ENCODE measurements at regions not wholly inside any gene's neighbourhood (a gene's known extent, or its start where the extent isn't known, plus 50 kb on each side); places are given as distances from the start of the nearest gene placed in this dataset.

DNA sequence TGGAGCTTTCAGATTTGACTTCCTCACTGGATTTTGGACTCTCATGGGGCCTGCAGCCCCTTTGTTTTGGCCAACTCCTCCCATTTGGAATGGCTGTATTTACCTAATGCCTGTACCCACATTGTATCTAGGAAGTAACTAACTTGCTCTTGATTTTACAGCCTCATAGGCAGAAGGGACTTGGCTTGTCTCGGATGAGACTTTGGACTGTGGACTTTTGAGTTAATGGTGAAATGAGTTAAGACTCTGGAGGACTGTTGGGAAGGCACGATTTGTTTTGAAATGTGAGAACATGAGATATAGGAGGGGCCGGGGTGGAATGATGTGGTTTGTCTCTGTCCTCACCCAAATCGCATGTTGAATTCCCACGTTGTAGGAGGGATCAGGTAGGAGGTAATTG is 233.4 kb upstream of the GALNT5 start:
- TF ChIP-seq, protein P1, sequence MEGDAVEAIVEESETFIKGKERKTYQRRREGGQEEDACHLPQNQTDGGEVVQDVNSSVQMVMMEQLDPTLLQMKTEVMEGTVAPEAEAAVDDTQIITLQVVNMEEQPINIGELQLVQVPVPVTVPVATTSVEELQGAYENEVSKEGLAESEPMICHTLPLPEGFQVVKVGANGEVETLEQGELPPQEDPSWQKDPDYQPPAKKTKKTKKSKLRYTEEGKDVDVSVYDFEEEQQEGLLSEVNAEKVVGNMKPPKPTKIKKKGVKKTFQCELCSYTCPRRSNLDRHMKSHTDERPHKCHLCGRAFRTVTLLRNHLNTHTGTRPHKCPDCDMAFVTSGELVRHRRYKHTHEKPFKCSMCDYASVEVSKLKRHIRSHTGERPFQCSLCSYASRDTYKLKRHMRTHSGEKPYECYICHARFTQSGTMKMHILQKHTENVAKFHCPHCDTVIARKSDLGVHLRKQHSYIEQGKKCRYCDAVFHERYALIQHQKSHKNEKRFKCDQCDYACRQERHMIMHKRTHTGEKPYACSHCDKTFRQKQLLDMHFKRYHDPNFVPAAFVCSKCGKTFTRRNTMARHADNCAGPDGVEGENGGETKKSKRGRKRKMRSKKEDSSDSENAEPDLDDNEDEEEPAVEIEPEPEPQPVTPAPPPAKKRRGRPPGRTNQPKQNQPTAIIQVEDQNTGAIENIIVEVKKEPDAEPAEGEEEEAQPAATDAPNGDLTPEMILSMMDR (IDR thresholded peaks at IDR 0.05; ENCODE audit: low read depth, low read length, poor library complexity, severe bottlenecking) = no peak
- TF ChIP-seq EZH2phosphoT487 (IDR thresholded peaks at IDR 0.05; ENCODE audit: borderline replicate concordance, low read length) = no peak

Data from DOHH2 (cell line).